NT2/D1 (cell line): ENCODE measurements at regions not wholly inside any gene's neighbourhood (a gene's known extent, or its start where the extent isn't known, plus 50 kb on each side); places are given as distances from the start of the nearest gene placed in this dataset.

ENCODE experiments used
- DNase-seq: peaks from one replicate; pipeline ENCODE4 v3.0.0-alpha.2; 2011; ENCODE audit warnings: low read depth, low spot score
- H3K27me3 ChIP-seq: 2 replicates; pipeline ENCODE4 v1.6.0; 2011; ENCODE audit warnings: mild to moderate bottlenecking; ENCODE audit not compliant: insufficient read length, insufficient read depth
- H3K36me3 ChIP-seq: 2 replicates; pipeline ENCODE4 v1.6.1; 2011; ENCODE audit warnings: mild to moderate bottlenecking, low read length, mixed read lengths; ENCODE audit not compliant: insufficient read depth, insufficient read length
- H3K4me1 ChIP-seq: 2 replicates; pipeline ENCODE4 v1.5.1; 2011; ENCODE audit not compliant: insufficient read depth, insufficient read length
- H3K4me3 ChIP-seq: 2 replicates; pipeline ENCODE4 v1.5.1; 2011; ENCODE audit warnings: low read depth; ENCODE audit not compliant: insufficient read length
- H3K9ac ChIP-seq: 2 replicates; pipeline ENCODE4 v1.6.0; 2011; ENCODE audit warnings: low read depth; ENCODE audit not compliant: insufficient read length
- H3K9me3 ChIP-seq: 2 replicates; pipeline ENCODE4 v1.5.1; 2011; ENCODE audit warnings: mild to moderate bottlenecking, low read length; ENCODE audit not compliant: insufficient read depth
- SUZ12 ChIP-seq: IDR thresholded peaks from 2 replicates; pipeline ENCODE4 v1.6.1; 2011; ENCODE audit not compliant: insufficient read length, insufficient read depth; ENCODE audit errors: extremely low read depth
- YY1 ChIP-seq: IDR thresholded peaks from 2 replicates; pipeline ENCODE4 v1.6.1; 2011; ENCODE audit not compliant: insufficient read length, insufficient read depth
- ZNF274 ChIP-seq: IDR thresholded peaks from 2 replicates; pipeline ENCODE4 v1.6.1; 2011; ENCODE audit warnings: mild to moderate bottlenecking, low read depth, low read length

- no peaks in the 10 kb centered on the region for H3K36me3 ChIP-seq
- H3K9ac ChIP-seq: no peak overlapping the region
- peak; percentile 28 for DNase-seq
- TF ChIP-seq YY1: no peak
- no peak for TF ChIP-seq ZNF274
- H3K4me1 ChIP-seq: no peaks in the 10 kb centered on the region
- no peaks in the 10 kb centered on the region for H3K9me3 ChIP-seq
- H3K4me3 ChIP-seq: no peak overlapping the region
- peaks cover 3% of the 10 kb centered on the region for H3K27me3 ChIP-seq
Observed at GRCh38 chr16:13767215-13767614, 152.7 kb upstream of the ERCC4 start.

DNA sequence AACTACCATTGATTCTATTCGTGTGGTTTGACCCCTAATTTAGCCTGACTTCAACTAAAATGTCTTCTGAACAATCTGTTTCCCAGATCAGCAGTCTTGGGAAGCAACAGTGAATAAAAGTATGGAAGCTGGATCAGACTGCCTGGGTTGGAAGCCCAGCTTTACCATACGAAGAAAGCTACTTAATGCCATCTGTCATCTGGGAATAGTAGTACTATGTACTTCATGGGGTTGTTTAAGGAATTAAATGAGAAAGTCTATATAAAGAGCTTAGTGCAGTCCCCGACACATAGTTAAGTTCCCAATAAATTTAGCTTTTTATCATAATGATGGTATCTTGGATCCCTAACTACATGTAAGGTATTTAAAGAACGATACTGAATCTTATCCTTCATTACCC, 151.5 kb upstream of the ERCC4 start:
- H3K36me3 ChIP-seq: no peaks in the 10 kb centered on the region
- H3K4me3 ChIP-seq: no peak overlapping the region
- no peaks in the 10 kb centered on the region for H3K9me3 ChIP-seq
- TF ChIP-seq ZNF274 (no peak), SUZ12 (no peak), YY1 (no peak)
- peaks cover 3% of the 10 kb centered on the region for H3K27me3 ChIP-seq
- H3K4me1 ChIP-seq: no peaks in the 10 kb centered on the region
- DNase-seq: no peak
- no peak overlapping the region for H3K9ac ChIP-seq

DNA sequence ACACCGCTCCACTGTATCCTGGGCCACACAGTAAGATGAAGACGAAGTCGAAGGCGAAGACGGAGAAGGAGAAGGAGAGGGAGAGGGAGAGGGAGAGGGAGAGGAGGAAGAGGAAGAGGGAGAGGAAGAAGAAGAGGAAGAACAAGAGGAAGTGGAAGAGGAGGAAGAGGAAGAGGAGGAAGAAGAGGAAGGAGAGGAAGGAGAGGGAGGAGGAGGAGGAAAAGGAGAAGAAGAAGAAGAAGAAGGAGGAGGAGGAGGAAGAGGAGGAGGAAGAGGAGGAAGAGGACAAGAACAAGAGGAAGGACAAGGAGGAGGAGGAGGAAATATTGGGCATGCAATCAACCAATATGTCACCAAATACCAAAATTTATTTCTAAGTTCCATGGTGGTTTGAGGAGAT, 149.5 kb upstream of the ERCC4 start:
- Histone ChIP-seq H3K4me3 (no peak overlapping the region), H3K4me1 (no peaks in the 10 kb centered on the region), H3K36me3 (no peaks in the 10 kb centered on the region), H3K9me3 (peaks cover 1% of the 10 kb centered on the region; the same call in 1 of the 2 replicates), H3K27me3 (peaks cover 3% of the 10 kb centered on the region), H3K9ac (no peak overlapping the region)
- DNase-seq: no peak
- TF ChIP-seq YY1 (no peak), ZNF274 (no peak), SUZ12 (no peak)

GRCh38 chr16:13772782-13773181, 147.2 kb upstream of the ERCC4 start:
- TF ChIP-seq ZNF274 (no peak), SUZ12 (no peak), YY1 (no peak)
- peaks cover 3% of the 10 kb centered on the region for H3K27me3 ChIP-seq
- no peak overlapping the region for H3K4me3 ChIP-seq
- H3K9ac ChIP-seq: no peak overlapping the region
- peaks cover 5% of the 10 kb centered on the region; the same call in 1 of the 2 replicates for H3K9me3 ChIP-seq
- no peaks in the 10 kb centered on the region for H3K4me1 ChIP-seq
- no peaks in the 10 kb centered on the region for H3K36me3 ChIP-seq
- no peak for DNase-seq

- no peak for TF ChIP-seq ZNF274
- no peak for TF ChIP-seq SUZ12
- no peak for TF ChIP-seq YY1
Observed at GRCh38 chr16:13779676-13780075, 140.3 kb upstream of the ERCC4 start.

GRCh38 chr16:13780406-13781168, 139.4 kb upstream of the ERCC4 start:
- no peak for TF ChIP-seq ZNF274
- no peak for TF ChIP-seq SUZ12
- no peak for TF ChIP-seq YY1
- H3K4me3 ChIP-seq: no peak overlapping the region
- no peaks in the 10 kb centered on the region for H3K36me3 ChIP-seq
- DNase-seq: peak; percentile 16
- H3K9me3 ChIP-seq: peaks cover 11% of the 10 kb centered on the region
- no peaks in the 10 kb centered on the region for H3K4me1 ChIP-seq
- no peaks in the 10 kb centered on the region for H3K27me3 ChIP-seq
- H3K9ac ChIP-seq: no peak overlapping the region

More at GRCh38 chr16:13779676-13780075, 140.3 kb upstream of the ERCC4 start:
- H3K27me3 ChIP-seq: no peaks in the 10 kb centered on the region
- no peak overlapping the region for H3K4me3 ChIP-seq
- no peak overlapping the region for H3K9ac ChIP-seq
- no peak for DNase-seq
- H3K4me1 ChIP-seq: no peaks in the 10 kb centered on the region
- H3K36me3 ChIP-seq: no peaks in the 10 kb centered on the region
- peaks cover 13% of the 10 kb centered on the region for H3K9me3 ChIP-seq

- Histone ChIP-seq H3K4me1 (no peaks in the 10 kb centered on the region), H3K27me3 (no peaks in the 10 kb centered on the region), H3K4me3 (no peak overlapping the region), H3K36me3 (no peaks in the 10 kb centered on the region), H3K9ac (no peak overlapping the region), H3K9me3 (peaks cover 9% of the 10 kb centered on the region)
- no peak for DNase-seq
- TF ChIP-seq ZNF274: no peak
- no peak for TF ChIP-seq SUZ12
Observed at GRCh38 chr16:13781169-13781564, 138.8 kb upstream of the ERCC4 start.

DNA sequence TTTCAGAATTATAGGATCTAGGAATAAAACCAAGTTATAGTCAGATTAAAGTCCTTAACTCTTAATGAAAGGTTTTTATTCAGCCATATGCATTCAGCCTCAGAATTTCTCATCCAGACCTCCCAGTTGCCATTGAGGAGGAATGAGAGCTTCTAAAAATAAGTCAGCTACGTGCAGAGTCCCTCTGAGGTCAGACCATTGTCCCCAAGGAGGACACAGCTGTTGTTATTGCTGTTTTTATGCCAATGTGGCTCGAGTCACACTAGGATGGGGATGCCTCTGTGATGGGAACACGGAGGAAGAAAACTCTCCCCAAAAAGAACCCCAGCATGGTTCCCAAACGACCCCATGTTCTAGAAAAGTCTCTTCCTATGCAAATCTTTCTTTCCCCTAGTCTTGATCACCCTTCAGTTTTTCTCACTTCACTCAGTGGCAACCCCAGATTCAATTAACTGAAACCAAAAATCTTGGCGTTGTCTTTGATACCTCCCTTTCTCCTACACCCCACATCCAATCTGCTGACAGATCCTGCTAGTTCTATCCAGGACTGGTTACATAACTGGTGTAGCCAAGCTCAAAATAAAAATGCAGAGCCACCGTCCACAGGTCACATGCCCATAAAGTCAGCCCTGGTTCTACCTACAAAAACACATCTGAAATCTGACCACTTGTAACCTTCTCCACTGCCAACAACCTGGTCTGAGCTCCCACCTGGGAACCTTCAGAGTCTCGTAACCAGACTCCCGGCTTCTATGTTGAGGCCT, 138.2 kb upstream of the ERCC4 start:
- H3K4me3 ChIP-seq: no peak overlapping the region

More for the DNA sequence above, 138.2 kb upstream of the ERCC4 start:
- TF ChIP-seq SUZ12 (no peak), YY1 (no peak), ZNF274 (no peak)
- H3K9me3 ChIP-seq: peaks cover 9% of the 10 kb centered on the region
- no peak for DNase-seq
- H3K36me3 ChIP-seq: no peaks in the 10 kb centered on the region
- no peaks in the 10 kb centered on the region for H3K27me3 ChIP-seq
- H3K4me1 ChIP-seq: no peaks in the 10 kb centered on the region
- no peak overlapping the region for H3K9ac ChIP-seq
